ENCODE measurements at regions not wholly inside any gene's neighbourhood (a gene's known extent, or its start where the extent isn't known, plus 50 kb on each side); places are given as distances from the start of the nearest gene placed in this dataset.

- no peak for TF ChIP-seq CTCF (IDR thresholded peaks at IDR 0.05)
- TF ChIP-seq POLR2A (IDR thresholded peaks at IDR 0.05): no peak
Observed at GRCh38 chr13:56317841-56318240, 822.9 kb upstream of the PRR20A start.

All from heart left ventricle (tissue), 13 donors.